ENCODE measurements at regions not wholly inside any gene's neighbourhood (a gene's known extent, or its start where the extent isn't known, plus 50 kb on each side); places are given as distances from the start of the nearest gene placed in this dataset.

DNA sequence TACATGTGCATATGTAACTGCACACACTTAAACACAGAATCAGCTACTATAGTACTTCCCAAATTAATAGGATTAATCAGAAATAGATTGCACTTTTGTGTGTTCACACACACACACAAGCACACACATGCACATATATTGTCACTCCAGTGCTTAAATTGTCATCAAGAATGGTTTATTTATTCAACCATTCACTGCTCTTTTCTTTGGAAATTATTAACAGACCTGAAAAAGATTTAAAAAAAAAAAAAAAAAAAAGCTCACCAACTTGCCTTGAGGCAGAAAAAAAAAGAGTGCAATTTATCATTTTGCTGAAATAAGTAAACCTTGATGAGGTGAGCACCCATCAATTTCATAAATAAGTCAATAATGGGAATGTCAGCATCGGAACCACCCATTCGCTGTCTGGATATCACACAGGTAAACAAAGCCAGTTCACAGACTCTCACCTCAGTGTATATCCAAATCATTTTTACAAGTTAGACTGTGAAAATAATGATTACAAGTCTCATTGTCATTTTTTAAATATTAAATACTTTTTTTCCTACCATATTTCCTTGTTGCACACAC, 562.8 kb downstream of the BNC2 start:
- CTCF ChIA-PET, result no interaction called here
- TF ChIP-seq, protein P1, sequence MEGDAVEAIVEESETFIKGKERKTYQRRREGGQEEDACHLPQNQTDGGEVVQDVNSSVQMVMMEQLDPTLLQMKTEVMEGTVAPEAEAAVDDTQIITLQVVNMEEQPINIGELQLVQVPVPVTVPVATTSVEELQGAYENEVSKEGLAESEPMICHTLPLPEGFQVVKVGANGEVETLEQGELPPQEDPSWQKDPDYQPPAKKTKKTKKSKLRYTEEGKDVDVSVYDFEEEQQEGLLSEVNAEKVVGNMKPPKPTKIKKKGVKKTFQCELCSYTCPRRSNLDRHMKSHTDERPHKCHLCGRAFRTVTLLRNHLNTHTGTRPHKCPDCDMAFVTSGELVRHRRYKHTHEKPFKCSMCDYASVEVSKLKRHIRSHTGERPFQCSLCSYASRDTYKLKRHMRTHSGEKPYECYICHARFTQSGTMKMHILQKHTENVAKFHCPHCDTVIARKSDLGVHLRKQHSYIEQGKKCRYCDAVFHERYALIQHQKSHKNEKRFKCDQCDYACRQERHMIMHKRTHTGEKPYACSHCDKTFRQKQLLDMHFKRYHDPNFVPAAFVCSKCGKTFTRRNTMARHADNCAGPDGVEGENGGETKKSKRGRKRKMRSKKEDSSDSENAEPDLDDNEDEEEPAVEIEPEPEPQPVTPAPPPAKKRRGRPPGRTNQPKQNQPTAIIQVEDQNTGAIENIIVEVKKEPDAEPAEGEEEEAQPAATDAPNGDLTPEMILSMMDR (IDR thresholded peaks at IDR 0.05; ENCODE audit: insufficient read depth in 1 of 2, low read depth in 1 of 2, low read length in 1 of 2, severe bottlenecking in 1 of 2, unreplicated experiment in 1 of 2), result no peak
- H3K9me3 ChIP-seq, result no peaks in the 10 kb centered on the region
- POLR2A ChIA-PET, result no interaction called here
- no peaks in the 10 kb centered on the region for H3K27me3 Mint-ChIP-seq (ENCODE audit: insufficient read depth, unreplicated experiment)
- H3K27ac Mint-ChIP-seq (ENCODE audit: unreplicated experiment), result no peak overlapping the region
- H3K27me3 ChIP-seq (replicated peaks; ENCODE audit: control insufficient read depth, insufficient read depth, low read length), result no peaks in the 10 kb centered on the region
- no TSS peak for BruUV-seq (replicated peaks)
- H3K36me3 ChIP-seq (ENCODE audit: control insufficient read depth, insufficient read depth, low read length), result no peaks in the 10 kb centered on the region
- H3K4me1 ChIP-seq, result no peaks in the 10 kb centered on the region
- no peak overlapping the region for H3K4me3 Mint-ChIP-seq (ENCODE audit: unreplicated experiment)
- H3K4me1 Mint-ChIP-seq (ENCODE audit: low read depth, unreplicated experiment), result no peaks in the 10 kb centered on the region
- no peak for DNase-seq
- no peak overlapping the region for H3K4me3 ChIP-seq (ENCODE audit: low read depth, low read length)
- no peaks in the 10 kb centered on the region for H3K9me3 Mint-ChIP-seq (ENCODE audit: unreplicated experiment)
- no peaks in the 10 kb centered on the region for H3K36me3 Mint-ChIP-seq (ENCODE audit: insufficient read depth, unreplicated experiment)
- intact Hi-C loops (cut with micrococcal nuclease; ENCODE audit: unreplicated experiment), result no loop called here

DNA sequence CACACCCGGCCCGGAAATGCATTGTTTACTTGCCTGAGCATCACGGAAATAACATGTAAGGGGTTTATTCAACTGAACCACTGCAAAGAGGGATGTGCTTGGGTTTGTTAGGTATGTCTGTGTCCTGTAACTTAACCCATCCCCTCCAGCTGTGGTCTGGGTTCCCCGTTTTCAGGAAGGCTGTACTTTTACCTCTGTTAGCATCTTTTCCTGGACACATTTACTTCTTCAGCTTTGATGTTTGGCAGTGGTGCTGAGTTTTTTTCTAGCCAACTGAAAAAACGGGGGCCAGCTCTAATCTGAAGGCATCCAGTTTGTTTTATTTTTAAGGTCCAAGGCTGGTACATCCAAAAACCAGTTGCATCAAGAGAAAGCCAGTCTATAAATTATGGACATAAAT, 561.8 kb downstream of the BNC2 start:
- Mint-ChIP-seq H3K9me3 (ENCODE audit: unreplicated experiment) (no peaks in the 10 kb centered on the region), H3K36me3 (ENCODE audit: insufficient read depth, unreplicated experiment) (no peaks in the 10 kb centered on the region), H3K4me1 (ENCODE audit: low read depth, unreplicated experiment) (no peaks in the 10 kb centered on the region), H3K4me3 (ENCODE audit: unreplicated experiment) (no peak overlapping the region), H3K27ac (ENCODE audit: unreplicated experiment) (no peak overlapping the region), H3K27me3 (ENCODE audit: insufficient read depth, unreplicated experiment) (no peaks in the 10 kb centered on the region)
- no TSS peak for BruUV-seq (replicated peaks)
- no peaks in the 10 kb centered on the region for H3K36me3 ChIP-seq (ENCODE audit: control insufficient read depth, insufficient read depth, low read length)
- ChIA-PET POLR2A (no interaction called here), CTCF (no interaction called here)
- TF ChIP-seq, protein P1 (IDR thresholded peaks at IDR 0.05; ENCODE audit: insufficient read depth in 1 of 2, low read depth in 1 of 2, low read length in 1 of 2, severe bottlenecking in 1 of 2, unreplicated experiment in 1 of 2), result no peak
- no peak overlapping the region for H3K4me3 ChIP-seq (ENCODE audit: low read depth, low read length)
- intact Hi-C loops (cut with micrococcal nuclease; ENCODE audit: unreplicated experiment), result no loop called here
- no peaks in the 10 kb centered on the region for H3K27me3 ChIP-seq (replicated peaks; ENCODE audit: control insufficient read depth, insufficient read depth, low read length)
- H3K4me1 ChIP-seq, result no peaks in the 10 kb centered on the region
- DNase-seq, result no peak
- H3K9me3 ChIP-seq, result no peaks in the 10 kb centered on the region

DNA sequence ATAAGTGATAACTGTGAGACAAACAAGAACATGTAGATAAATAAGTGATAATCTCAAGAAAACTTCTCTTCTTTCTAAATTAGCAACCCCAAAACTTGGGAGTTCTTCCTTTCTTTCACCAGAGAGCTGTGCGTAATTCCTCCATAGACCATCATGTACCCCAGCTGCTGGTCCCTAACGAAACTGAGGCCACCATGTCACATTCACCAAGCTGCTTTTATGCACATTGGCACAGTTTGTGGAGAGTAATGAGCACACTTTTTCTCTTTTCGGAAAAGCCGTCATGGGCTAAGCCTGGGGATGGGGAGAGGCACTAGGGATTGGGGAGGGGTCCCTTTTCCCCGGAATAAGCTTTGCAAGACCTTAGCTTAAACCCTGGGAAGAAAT, 561.4 kb downstream of the BNC2 start:
- intact Hi-C loops (cut with micrococcal nuclease; ENCODE audit: unreplicated experiment), result no loop called here

More for the DNA sequence above, 561.4 kb downstream of the BNC2 start:
- Mint-ChIP-seq H3K9me3 (ENCODE audit: unreplicated experiment) (no peaks in the 10 kb centered on the region), H3K4me3 (ENCODE audit: unreplicated experiment) (no peak overlapping the region), H3K36me3 (ENCODE audit: insufficient read depth, unreplicated experiment) (no peaks in the 10 kb centered on the region), H3K27ac (ENCODE audit: unreplicated experiment) (no peak overlapping the region), H3K27me3 (ENCODE audit: insufficient read depth, unreplicated experiment) (no peaks in the 10 kb centered on the region), H3K4me1 (ENCODE audit: low read depth, unreplicated experiment) (no peaks in the 10 kb centered on the region)
- DNase-seq, result no peak
- H3K9me3 ChIP-seq, result no peaks in the 10 kb centered on the region
- no peaks in the 10 kb centered on the region for H3K27me3 ChIP-seq (replicated peaks; ENCODE audit: control insufficient read depth, insufficient read depth, low read length)
- no peak overlapping the region for H3K4me3 ChIP-seq (ENCODE audit: low read depth, low read length)
- no TSS peak for BruUV-seq (replicated peaks)
- TF ChIP-seq, protein P1 (IDR thresholded peaks at IDR 0.05; ENCODE audit: insufficient read depth in 1 of 2, low read depth in 1 of 2, low read length in 1 of 2, severe bottlenecking in 1 of 2, unreplicated experiment in 1 of 2), result no peak
- CTCF ChIA-PET, result no interaction called here
- POLR2A ChIA-PET, result no interaction called here
- H3K4me1 ChIP-seq, result no peaks in the 10 kb centered on the region
- no peaks in the 10 kb centered on the region for H3K36me3 ChIP-seq (ENCODE audit: control insufficient read depth, insufficient read depth, low read length)

All from Caco-2 (cell line).